ENCODE measurements at regions not wholly inside any gene's neighbourhood (a gene's known extent, or its start where the extent isn't known, plus 50 kb on each side); places are given as distances from the start of the nearest gene placed in this dataset.

DNA sequence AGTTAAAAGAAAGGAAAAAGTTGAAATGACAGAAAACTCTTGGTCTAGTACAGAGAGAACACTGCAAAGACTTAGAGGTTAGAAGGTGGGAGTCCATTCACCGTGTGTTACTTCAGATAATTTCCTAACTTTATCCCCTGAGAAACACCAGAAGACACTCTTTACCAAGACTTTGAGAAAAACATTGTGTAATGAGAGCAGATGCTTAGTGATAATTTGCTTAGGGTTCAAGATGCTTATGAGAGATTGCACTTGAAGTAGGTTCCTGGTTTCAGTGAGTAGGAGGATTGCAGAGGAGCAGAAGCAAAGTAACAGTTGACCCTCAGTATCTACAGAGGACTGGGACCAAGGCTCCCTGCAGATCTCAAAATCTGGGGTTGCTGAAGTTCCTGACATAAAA lies 594.1 kb downstream of the NR2F2 start:
- TF ChIP-seq RAD21 (IDR thresholded peaks at IDR 0.05; ENCODE audit: low read length) (no peak), POLR2A (IDR thresholded peaks at IDR 0.05; ENCODE audit: low read depth, low read length) (no peak), CEBPB (IDR thresholded peaks at IDR 0.05; ENCODE audit: low read depth, low read length) (no peak)

Data from IMR-90 (cell line).